HEK293 (cell line): ENCODE measurements at regions not wholly inside any gene's neighbourhood (a gene's known extent, or its start where the extent isn't known, plus 50 kb on each side); places are given as distances from the start of the nearest gene placed in this dataset.

Source experiments
- CTCF ChIA-PET: fragments of 350-600 bp; formaldehyde crosslinking; extraction: SDS; loops from one replicate; lab custom pipeline; 2021; ENCODE audit warnings: antibody characterized with exemption; lab: Yijun Ruan, JAX
- POLR2A ChIA-PET: fragments of 300-600 bp; formaldehyde crosslinking; extraction: SDS; loops from one replicate; lab custom pipeline; 2020; ENCODE audit warnings: antibody characterized with exemption, inconsistent platforms; lab: Yijun Ruan, JAX
- H3K27ac ChIP-seq: fragments of 200-500 bp; sonication (Bioruptor generic); 2 replicates; pipeline ENCODE4 v1.5.1; 2014; ENCODE audit warnings: low read depth, low read length, control low read depth, inconsistent platforms; ENCODE audit errors: extremely low read depth
- H3K36me3 ChIP-seq, 2 experiments: fragments of 200-500 bp in 1 of 2; sonication (Bioruptor generic) in 1 of 2; 1 replicate in 1 of 2; 2 replicates in 1 of 2; pipeline ENCODE4 v1.5.1; 2014 to 2017; ENCODE audit warnings: inconsistent platforms in 2 of 2, low read length in 2 of 2; ENCODE audit not compliant: control insufficient read depth in 2 of 2, insufficient read depth in 1 of 2
- H3K4me1 ChIP-seq: fragments of 200-500 bp; sonication (Bioruptor generic); 2 replicates; pipeline ENCODE4 v1.5.1; 2014; ENCODE audit warnings: mild to moderate bottlenecking, low read length, inconsistent platforms; ENCODE audit not compliant: control insufficient read depth, insufficient read depth
- H3K4me3 ChIP-seq: 2 replicates; pipeline ENCODE4 v1.5.1; 2011; ENCODE audit warnings: low read depth, mild to moderate bottlenecking, control low read depth, low read length, moderate library complexity
- H3K9me3 ChIP-seq: fragments of 200-500 bp; sonication (Bioruptor generic); 2 replicates; pipeline ENCODE4 v1.5.1; 2014; ENCODE audit warnings: low read depth, low read length, inconsistent platforms; ENCODE audit not compliant: control insufficient read depth, insufficient read depth
- CTCF ChIP-seq: fragments of 450-650 bp; formaldehyde crosslinking; IDR thresholded peaks from 2 replicates; pipeline ENCODE4 v1.5.1; 2016; ENCODE audit warnings: missing biosample characterization, missing genetic modification characterization
- GLIS1 ChIP-seq: fragments of 450-650 bp; formaldehyde crosslinking; IDR thresholded peaks from 2 replicates; pipeline ENCODE4 v1.5.1; 2016; ENCODE audit warnings: missing biosample characterization, missing genetic modification characterization
- KLF16 ChIP-seq: fragments of 450-650 bp; formaldehyde crosslinking; IDR thresholded peaks from 2 replicates; pipeline ENCODE4 v1.5.1; 2017; ENCODE audit warnings: missing biosample characterization, missing genetic modification characterization
- KLF8 ChIP-seq: fragments of 450-650 bp; formaldehyde crosslinking; IDR thresholded peaks from 2 replicates; pipeline ENCODE4 v1.5.1; 2016; ENCODE audit warnings: missing biosample characterization, missing genetic modification characterization
- MYNN ChIP-seq: fragments of 450-650 bp; formaldehyde crosslinking; IDR thresholded peaks from 2 replicates; pipeline ENCODE4 v1.5.1; 2016; ENCODE audit warnings: missing biosample characterization, missing genetic modification characterization, borderline replicate concordance
- OSR2 ChIP-seq: fragments of 450-650 bp; formaldehyde crosslinking; IDR thresholded peaks from 2 replicates; pipeline ENCODE4 v1.5.1; 2016; ENCODE audit warnings: missing biosample characterization, missing genetic modification characterization
- PBX3 ChIP-seq: sonication (generic); formaldehyde crosslinking; IDR thresholded peaks from 2 replicates; pipeline ENCODE4 v1.8.1; 2022; ENCODE audit warnings: mild to moderate bottlenecking, moderate library complexity, missing genetic modification reagents
- SETDB1 ChIP-seq: IDR thresholded peaks from one replicate; pipeline ENCODE4 v1.6.1; 2017; ENCODE audit warnings: mild to moderate bottlenecking, low read length, moderate library complexity, mixed read lengths; ENCODE audit not compliant: insufficient read length
- ZNF132 ChIP-seq: fragments of 450-650 bp; formaldehyde crosslinking; IDR thresholded peaks from 2 replicates; pipeline ENCODE4 v1.5.1; 2017; ENCODE audit warnings: missing biosample characterization, missing genetic modification characterization, borderline replicate concordance
- ZNF157 ChIP-seq: fragments of 450-650 bp; formaldehyde crosslinking; IDR thresholded peaks from 2 replicates; pipeline ENCODE4 v1.5.1; 2016; ENCODE audit warnings: missing biosample characterization, missing genetic modification characterization
- ZNF174 ChIP-seq: fragments of 450-650 bp; formaldehyde crosslinking; IDR thresholded peaks from 2 replicates; pipeline ENCODE4 v1.5.0; 2017; ENCODE audit warnings: missing biosample characterization, mild to moderate bottlenecking, missing genetic modification characterization
- ZNF292 ChIP-seq: fragments of 450-650 bp; formaldehyde crosslinking; IDR thresholded peaks from 2 replicates; pipeline ENCODE4 v1.5.1; 2016; ENCODE audit warnings: low read depth, missing biosample characterization, missing genetic modification characterization, borderline replicate concordance
- ZNF341 ChIP-seq: fragments of 450-650 bp; formaldehyde crosslinking; IDR thresholded peaks from 2 replicates; pipeline ENCODE4; 2016; ENCODE audit warnings: low read depth, missing biosample characterization, missing genetic modification characterization
- ZNF37A ChIP-seq: fragments of 450-650 bp; IDR thresholded peaks from 2 replicates; pipeline ENCODE4 v1.5.1; 2018; ENCODE audit warnings: missing biosample characterization, missing genetic modification characterization
- ZNF571 ChIP-seq: fragments of 450-650 bp; formaldehyde crosslinking; IDR thresholded peaks from 2 replicates; pipeline ENCODE4 v1.5.0; 2017; ENCODE audit warnings: missing biosample characterization, missing genetic modification characterization
- ZNF626 ChIP-seq: fragments of 450-650 bp; sonication (Bioruptor Pico); formaldehyde crosslinking; IDR thresholded peaks from 2 replicates; pipeline ENCODE4 v1.5.1; 2018; ENCODE audit warnings: missing biosample characterization, missing genetic modification characterization, inconsistent platforms
- ZNF654 ChIP-seq: fragments of 450-650 bp; formaldehyde crosslinking; IDR thresholded peaks from 2 replicates; pipeline ENCODE4 v1.5.1; 2016; ENCODE audit warnings: low read depth, missing biosample characterization, missing genetic modification characterization
- ZNF707 ChIP-seq: fragments of 450-650 bp; formaldehyde crosslinking; IDR thresholded peaks from 2 replicates; pipeline ENCODE4 v1.5.1; 2016; ENCODE audit warnings: missing biosample characterization, missing genetic modification characterization
- ZNF768 ChIP-seq: fragments of 450-650 bp; formaldehyde crosslinking; IDR thresholded peaks from 2 replicates; pipeline ENCODE4 v1.5.1; 2018; ENCODE audit warnings: missing biosample characterization, mild to moderate bottlenecking, missing genetic modification characterization
- ZNF776 ChIP-seq: fragments of 450-650 bp; formaldehyde crosslinking; IDR thresholded peaks from 2 replicates; pipeline ENCODE4 v1.5.0; 2017; ENCODE audit warnings: missing biosample characterization, missing genetic modification characterization, borderline replicate concordance
- TF ChIP-seq, protein P1 (sequence below): fragments of 450-650 bp; formaldehyde crosslinking; conservative IDR thresholded peaks from 2 replicates; pipeline ENCODE4 v1.5.1; 2016; ENCODE audit warnings: low read depth, missing biosample characterization, missing genetic modification characterization
- TF ChIP-seq, protein P2 (sequence below): fragments of 450-650 bp; formaldehyde crosslinking; IDR thresholded peaks from 2 replicates; pipeline ENCODE4 v1.5.1; 2016; ENCODE audit warnings: missing biosample characterization, missing genetic modification characterization

GRCh38 chr4:170214101-170214500 is 124.3 kb upstream of the AADAT start:
- H3K27ac ChIP-seq = no peak overlapping the region
- H3K4me1 ChIP-seq = no peaks in the 10 kb centered on the region
- ChIA-PET CTCF (no interaction called here), POLR2A (no interaction called here)
- TF ChIP-seq ZNF707 (tag by site-specific recombination) = peak; percentile 68; the same call in 1 of the 2 replicates
- TF ChIP-seq, protein P1, sequence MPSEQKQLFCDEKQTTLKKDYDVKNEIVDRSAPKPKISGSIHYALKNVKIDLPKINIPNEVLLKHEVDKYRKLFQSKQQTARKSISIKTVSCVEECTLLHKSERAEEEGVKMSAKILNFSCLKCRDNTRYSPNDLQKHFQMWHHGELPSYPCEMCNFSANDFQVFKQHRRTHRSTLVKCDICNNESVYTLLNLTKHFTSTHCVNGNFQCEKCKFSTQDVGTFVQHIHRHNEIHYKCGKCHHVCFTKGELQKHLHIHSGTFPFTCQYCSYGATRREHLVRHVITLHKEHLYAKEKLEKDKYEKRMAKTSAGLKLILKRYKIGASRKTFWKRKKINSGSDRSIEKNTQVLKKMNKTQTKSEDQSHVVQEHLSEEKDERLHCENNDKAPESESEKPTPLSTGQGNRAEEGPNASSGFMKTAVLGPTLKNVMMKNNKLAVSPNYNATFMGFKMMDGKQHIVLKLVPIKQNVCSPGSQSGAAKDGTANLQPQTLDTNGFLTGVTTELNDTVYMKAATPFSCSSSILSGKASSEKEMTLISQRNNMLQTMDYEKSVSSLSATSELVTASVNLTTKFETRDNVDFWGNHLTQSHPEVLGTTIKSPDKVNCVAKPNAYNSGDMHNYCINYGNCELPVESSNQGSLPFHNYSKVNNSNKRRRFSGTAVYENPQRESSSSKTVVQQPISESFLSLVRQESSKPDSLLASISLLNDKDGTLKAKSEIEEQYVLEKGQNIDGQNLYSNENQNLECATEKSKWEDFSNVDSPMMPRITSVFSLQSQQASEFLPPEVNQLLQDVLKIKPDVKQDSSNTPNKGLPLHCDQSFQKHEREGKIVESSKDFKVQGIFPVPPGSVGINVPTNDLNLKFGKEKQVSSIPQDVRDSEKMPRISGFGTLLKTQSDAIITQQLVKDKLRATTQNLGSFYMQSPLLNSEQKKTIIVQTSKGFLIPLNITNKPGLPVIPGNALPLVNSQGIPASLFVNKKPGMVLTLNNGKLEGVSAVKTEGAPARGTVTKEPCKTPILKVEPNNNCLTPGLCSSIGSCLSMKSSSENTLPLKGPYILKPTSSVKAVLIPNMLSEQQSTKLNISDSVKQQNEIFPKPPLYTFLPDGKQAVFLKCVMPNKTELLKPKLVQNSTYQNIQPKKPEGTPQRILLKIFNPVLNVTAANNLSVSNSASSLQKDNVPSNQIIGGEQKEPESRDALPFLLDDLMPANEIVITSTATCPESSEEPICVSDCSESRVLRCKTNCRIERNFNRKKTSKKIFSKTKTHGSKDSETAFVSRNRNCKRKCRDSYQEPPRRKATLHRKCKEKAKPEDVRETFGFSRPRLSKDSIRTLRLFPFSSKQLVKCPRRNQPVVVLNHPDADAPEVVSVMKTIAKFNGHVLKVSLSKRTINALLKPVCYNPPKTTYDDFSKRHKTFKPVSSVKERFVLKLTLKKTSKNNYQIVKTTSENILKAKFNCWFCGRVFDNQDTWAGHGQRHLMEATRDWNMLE = no peak
- H3K4me3 ChIP-seq = no peak overlapping the region
- H3K36me3 ChIP-seq = no peaks in the 10 kb centered on the region
- no peaks in the 10 kb centered on the region for H3K9me3 ChIP-seq

GRCh38 chr4:170202721-170203120 is 113.0 kb upstream of the AADAT start:
- Histone ChIP-seq H3K27ac (no peak overlapping the region), H3K9me3 (no peaks in the 10 kb centered on the region), H3K36me3 (no peaks in the 10 kb centered on the region), H3K4me1 (no peaks in the 10 kb centered on the region), H3K4me3 (no peak overlapping the region)
- ChIA-PET POLR2A (no interaction called here), CTCF (interaction anchor here (0.6 kb wide), 1 partner anchor 415 kb away, joined by 3 read pairs; no protein-coding TSS in a partner anchor)
- TF ChIP-seq PBX3 (CRISPR knock-in tag) (no peak), ZNF37A (no peak), ZNF341 (tag by site-specific recombination) (no peak), ZNF654 (no peak), ZNF626 (no peak), ZNF768 (tag by site-specific recombination) (no peak), MYNN (tag by site-specific recombination) (no peak), CTCF (tag by site-specific recombination) (no peak), ZNF174 (tag by site-specific recombination) (no peak), KLF16 (no peak), ZNF292 (tag by site-specific recombination) (no peak), ZNF776 (tag by site-specific recombination) (no peak), GLIS1 (tag by site-specific recombination) (no peak), ZNF157 (no peak), OSR2 (no peak), KLF8 (tag by site-specific recombination) (no peak), ZNF571 (tag by site-specific recombination) (no peak), ZNF132 (tag by site-specific recombination) (no peak), SETDB1 (no peak)
- TF ChIP-seq, protein P2, sequence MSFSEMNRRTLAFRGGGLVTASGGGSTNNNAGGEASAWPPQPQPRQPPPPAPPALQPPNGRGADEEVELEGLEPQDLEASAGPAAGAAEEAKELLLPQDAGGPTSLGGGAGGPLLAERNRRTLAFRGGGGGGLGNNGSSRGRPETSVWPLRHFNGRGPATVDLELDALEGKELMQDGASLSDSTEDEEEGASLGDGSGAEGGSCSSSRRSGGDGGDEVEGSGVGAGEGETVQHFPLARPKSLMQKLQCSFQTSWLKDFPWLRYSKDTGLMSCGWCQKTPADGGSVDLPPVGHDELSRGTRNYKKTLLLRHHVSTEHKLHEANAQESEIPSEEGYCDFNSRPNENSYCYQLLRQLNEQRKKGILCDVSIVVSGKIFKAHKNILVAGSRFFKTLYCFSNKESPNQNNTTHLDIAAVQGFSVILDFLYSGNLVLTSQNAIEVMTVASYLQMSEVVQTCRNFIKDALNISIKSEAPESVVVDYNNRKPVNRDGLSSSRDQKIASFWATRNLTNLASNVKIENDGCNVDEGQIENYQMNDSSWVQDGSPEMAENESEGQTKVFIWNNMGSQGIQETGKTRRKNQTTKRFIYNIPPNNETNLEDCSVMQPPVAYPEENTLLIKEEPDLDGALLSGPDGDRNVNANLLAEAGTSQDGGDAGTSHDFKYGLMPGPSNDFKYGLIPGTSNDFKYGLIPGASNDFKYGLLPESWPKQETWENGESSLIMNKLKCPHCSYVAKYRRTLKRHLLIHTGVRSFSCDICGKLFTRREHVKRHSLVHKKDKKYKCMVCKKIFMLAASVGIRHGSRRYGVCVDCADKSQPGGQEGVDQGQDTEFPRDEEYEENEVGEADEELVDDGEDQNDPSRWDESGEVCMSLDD (tag by site-specific recombination) = no peak
